D721Med (cell line): ENCODE measurements at regions not wholly inside any gene's neighbourhood (a gene's known extent, or its start where the extent isn't known, plus 50 kb on each side); places are given as distances from the start of the nearest gene placed in this dataset.
A peak's percentile ranks its signal among the peaks of the same experiment; 100 is the strongest.

ENCODE experiments used
- DNase-seq: peaks from one replicate; pipeline ENCODE4 v3.0.0; 2011; ENCODE audit warnings: low spot score; ENCODE audit not compliant: insufficient read length
- FAIRE-seq: peaks from 2 replicates; lab custom pipeline; 2011; peaks lifted over from hg19 to GRCh38; lab: Jason Lieb, UNC
- CTCF ChIP-seq: IDR thresholded peaks from 2 replicates; pipeline ENCODE4 v1.5.1; 2012; ENCODE audit warnings: mild to moderate bottlenecking, control low read depth; ENCODE audit not compliant: insufficient read depth; ENCODE audit errors: missing control alignments

DNA sequence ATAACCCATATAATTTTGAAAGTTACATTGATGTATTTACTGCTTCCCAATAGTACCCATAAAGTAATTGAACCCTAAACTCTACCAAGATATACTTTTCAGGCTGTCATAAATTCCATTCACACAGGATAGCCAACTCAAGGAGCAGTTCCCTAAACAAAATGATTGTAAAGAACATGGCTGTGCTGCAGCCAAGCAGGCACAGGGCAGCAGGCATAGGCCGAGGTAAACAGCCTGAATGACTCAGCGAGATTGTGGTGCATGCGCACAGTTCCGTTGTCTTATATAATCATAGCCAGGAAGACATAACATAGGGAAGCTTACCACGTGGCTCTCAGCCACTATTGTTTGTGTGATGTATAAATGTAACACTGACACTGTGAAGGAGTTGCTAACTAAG is 344.9 kb downstream of the FSCB start:
- no peak for FAIRE-seq
- no peak for TF ChIP-seq CTCF
- no peak for DNase-seq

GRCh38 chr14:44154874-44155273 is 352.2 kb downstream of the FSCB start:
- no peak for TF ChIP-seq CTCF
- DNase-seq (no peak), FAIRE-seq (no peak)

- no peak for TF ChIP-seq CTCF
- no peak for DNase-seq
- FAIRE-seq: no peak
These were observed 352.6 kb downstream of the FSCB start for GRCh38 chr14:44154446-44154845.

DNA sequence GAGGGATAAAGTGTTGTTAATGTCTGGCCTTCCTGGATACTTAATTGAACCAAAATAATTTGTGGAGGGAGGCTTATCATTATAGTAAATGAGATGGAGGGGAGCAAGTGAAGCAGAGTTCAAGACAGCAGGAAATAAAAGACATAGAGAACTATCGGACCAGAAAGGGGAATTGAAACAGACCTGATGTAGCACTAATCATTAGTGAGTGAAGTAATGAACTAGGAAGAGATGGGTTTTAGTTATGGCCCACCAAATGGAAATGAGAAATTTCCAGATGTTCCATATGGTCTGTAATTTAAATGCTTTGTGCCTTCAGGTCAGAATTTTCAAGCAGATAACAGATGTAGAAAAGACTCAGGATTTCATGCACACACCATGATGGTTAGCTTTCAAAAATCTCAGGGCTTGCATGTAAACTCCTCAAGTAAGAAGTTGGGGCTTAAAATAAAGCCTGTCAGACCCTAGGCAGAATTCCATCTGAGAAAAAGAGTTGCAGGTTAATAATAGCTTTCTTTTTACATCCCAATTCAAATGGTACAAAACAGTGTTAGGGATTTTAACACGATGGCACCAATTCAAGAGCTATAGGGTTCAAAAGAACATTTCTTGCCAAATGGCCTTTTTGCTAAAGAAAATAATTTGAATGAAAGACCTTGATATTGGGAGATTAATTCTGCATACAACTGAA is 355.8 kb downstream of the FSCB start:
- DNase-seq (no peak), FAIRE-seq (no peak)
- no peak for TF ChIP-seq CTCF

- DNase-seq (no peak), FAIRE-seq (peak; percentile 51)
- peak; percentile 64 for TF ChIP-seq CTCF
These were observed 357.5 kb downstream of the FSCB start for GRCh38 chr14:44149597-44149996.

DNA sequence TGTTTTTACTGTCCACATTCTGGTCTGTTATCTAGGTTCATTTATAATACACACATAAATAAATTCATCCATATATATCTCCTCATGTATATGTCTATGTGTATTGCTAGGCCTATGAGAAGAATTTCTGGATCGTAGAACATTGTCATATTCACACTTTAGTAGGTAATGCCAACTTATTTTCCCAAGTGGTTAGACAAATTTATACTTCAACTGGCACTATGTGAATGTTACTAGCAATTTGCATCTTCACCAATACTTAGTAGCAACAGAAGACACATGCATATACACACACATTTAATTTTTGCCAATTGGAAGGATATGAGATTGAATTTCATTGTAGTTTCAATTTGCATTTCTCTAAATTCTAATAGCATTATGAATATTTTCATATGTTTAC is 365.1 kb downstream of the FSCB start:
- no peak for DNase-seq
- no peak for TF ChIP-seq CTCF
- no peak for FAIRE-seq

GRCh38 chr14:44135972-44136371 is 371.1 kb downstream of the FSCB start:
- no peak for TF ChIP-seq CTCF
- FAIRE-seq: no peak

More at GRCh38 chr14:44135972-44136371, 371.1 kb downstream of the FSCB start:
- DNase-seq: no peak
